ENCODE measurements at regions not wholly inside any gene's neighbourhood (a gene's known extent, or its start where the extent isn't known, plus 50 kb on each side); places are given as distances from the start of the nearest gene placed in this dataset.

- TF ChIP-seq, protein P1, sequence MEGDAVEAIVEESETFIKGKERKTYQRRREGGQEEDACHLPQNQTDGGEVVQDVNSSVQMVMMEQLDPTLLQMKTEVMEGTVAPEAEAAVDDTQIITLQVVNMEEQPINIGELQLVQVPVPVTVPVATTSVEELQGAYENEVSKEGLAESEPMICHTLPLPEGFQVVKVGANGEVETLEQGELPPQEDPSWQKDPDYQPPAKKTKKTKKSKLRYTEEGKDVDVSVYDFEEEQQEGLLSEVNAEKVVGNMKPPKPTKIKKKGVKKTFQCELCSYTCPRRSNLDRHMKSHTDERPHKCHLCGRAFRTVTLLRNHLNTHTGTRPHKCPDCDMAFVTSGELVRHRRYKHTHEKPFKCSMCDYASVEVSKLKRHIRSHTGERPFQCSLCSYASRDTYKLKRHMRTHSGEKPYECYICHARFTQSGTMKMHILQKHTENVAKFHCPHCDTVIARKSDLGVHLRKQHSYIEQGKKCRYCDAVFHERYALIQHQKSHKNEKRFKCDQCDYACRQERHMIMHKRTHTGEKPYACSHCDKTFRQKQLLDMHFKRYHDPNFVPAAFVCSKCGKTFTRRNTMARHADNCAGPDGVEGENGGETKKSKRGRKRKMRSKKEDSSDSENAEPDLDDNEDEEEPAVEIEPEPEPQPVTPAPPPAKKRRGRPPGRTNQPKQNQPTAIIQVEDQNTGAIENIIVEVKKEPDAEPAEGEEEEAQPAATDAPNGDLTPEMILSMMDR (IDR thresholded peaks at IDR 0.05; ENCODE audit: borderline replicate concordance, extremely low read depth, low read length, poor library complexity, severe bottlenecking) = no peak
- no peak for TF ChIP-seq EZH2 (IDR thresholded peaks at IDR 0.05; ENCODE audit: borderline replicate concordance, low read depth, low read length, severe bottlenecking)
Measured at GRCh38 chr9:106481013-106481609, 381.9 kb upstream of the ZNF462 start.

Measured in DND-41 (cell line).